ENCODE measurements at regions not wholly inside any gene's neighbourhood (a gene's known extent, or its start where the extent isn't known, plus 50 kb on each side); places are given as distances from the start of the nearest gene placed in this dataset.

DNA sequence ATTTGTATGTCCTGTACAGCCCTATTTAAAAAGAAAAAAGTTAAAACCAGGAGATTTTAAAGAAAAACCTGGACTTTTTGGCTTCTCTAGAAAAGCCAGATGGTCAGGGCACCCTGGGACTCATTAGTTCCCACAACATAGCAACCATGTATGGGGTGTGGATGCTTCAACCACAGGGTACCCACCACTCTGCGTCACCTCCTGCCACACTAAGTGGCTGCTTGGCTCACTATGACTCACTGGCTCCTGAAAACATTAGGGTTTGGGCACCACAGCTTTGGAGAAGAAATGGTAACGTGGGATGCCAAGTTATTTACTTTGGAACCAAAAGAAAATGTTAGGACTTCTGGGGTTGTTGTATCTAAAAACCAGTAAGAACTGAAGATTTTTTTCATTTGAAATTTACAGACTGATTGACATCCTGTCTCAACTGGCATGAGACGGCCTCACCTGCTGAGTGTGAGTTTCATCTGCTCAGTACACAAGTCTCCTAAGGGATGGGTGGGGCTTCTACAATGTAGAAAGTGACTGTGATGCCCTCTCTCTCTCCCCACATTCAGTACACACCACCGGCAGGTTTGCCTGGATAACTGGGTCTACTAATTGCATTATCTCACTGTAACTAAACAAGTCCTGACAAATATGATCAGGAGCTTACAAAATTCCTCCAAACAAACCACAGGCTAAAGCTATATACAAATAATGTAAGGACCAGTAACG, 103.9 kb downstream of the ESM1 start:
- Histone ChIP-seq H3K27ac (peak overlapping the region in 1 of 4 donors; percentile 63), H3K9me3 (no peaks in the 10 kb centered on the region), H3K36me3 (no peaks in the 10 kb centered on the region), H3K27me3 (peaks cover 0 to 38% (median 2%) of the 10 kb centered on the region in 4 donors), H3K4me3 (no peak overlapping the region), H3K4me1 (peaks cover 6 to 35% (median 7%) of the 10 kb centered on the region in 3 donors)
- intact Hi-C loops (cut with DNase I), result no loop called here
- TF ChIP-seq POLR2A (IDR thresholded peaks at IDR 0.05), result no peak
- TF ChIP-seq, protein P1, sequence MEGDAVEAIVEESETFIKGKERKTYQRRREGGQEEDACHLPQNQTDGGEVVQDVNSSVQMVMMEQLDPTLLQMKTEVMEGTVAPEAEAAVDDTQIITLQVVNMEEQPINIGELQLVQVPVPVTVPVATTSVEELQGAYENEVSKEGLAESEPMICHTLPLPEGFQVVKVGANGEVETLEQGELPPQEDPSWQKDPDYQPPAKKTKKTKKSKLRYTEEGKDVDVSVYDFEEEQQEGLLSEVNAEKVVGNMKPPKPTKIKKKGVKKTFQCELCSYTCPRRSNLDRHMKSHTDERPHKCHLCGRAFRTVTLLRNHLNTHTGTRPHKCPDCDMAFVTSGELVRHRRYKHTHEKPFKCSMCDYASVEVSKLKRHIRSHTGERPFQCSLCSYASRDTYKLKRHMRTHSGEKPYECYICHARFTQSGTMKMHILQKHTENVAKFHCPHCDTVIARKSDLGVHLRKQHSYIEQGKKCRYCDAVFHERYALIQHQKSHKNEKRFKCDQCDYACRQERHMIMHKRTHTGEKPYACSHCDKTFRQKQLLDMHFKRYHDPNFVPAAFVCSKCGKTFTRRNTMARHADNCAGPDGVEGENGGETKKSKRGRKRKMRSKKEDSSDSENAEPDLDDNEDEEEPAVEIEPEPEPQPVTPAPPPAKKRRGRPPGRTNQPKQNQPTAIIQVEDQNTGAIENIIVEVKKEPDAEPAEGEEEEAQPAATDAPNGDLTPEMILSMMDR (IDR thresholded peaks at IDR 0.05), result no peak
- 34 to 47% methylated on average over 5 of the region's 5 CpGs for WGBS, 2 donors
- DNase-seq, result no peak

DNA sequence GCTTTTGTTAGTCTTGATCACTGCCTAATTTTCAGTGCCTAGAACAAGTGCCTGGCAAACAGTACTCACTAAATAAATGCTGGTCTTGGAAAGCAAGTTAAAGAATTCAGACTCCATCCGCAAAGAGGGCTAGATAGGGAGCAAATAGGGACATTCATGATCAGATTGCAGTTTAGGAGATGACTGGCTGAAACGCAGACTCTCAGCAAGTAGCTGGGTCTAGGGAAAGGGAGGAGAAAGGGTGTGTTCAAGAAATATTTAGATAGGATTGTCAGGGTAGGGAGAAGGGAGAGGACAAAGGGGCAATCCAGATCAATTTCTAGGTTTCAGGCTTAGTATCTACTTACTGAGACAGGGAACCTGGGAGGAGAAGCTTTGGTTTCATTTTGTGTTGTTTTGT, 108.4 kb downstream of the ESM1 start:
- Histone ChIP-seq H3K36me3 (no peaks in the 10 kb centered on the region), H3K27me3 (no peaks in the 10 kb centered on the region), H3K4me1 (peaks cover 0 to 14% (median 4%) of the 10 kb centered on the region in 3 donors), H3K27ac (no peak overlapping the region), H3K4me3 (no peak overlapping the region), H3K9me3 (no peaks in the 10 kb centered on the region)
- TF ChIP-seq, protein P1 (IDR thresholded peaks at IDR 0.05), result no peak
- no peak for TF ChIP-seq POLR2A (IDR thresholded peaks at IDR 0.05)
- 89 to 93% methylated on average over 2 of the region's 2 CpGs for WGBS, 2 donors
- no peak for DNase-seq
- intact Hi-C loops (cut with DNase I), result no loop called here

DNA sequence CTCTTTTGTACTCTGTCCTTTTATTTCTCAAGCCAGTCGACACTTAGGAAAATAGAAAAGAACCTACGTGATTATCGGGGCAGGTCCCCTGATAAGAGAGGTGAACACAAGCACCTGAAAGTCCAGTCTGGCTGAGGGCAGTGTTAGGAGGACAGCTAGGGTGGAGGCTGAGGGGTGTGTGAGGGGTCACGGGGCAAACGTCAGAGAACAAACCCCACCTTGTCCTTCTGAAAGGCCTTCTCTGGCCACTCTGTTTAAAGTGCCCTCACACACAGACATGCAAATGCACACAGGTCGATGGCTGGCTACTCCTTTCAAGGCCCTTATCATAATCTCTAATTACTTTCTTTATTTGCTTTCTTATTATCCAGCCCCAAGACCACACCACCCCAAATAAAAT, 108.8 kb downstream of the ESM1 start:
- Histone ChIP-seq H3K4me1 (peaks cover 0 to 10% (median 4%) of the 10 kb centered on the region in 3 donors), H3K36me3 (no peaks in the 10 kb centered on the region), H3K27me3 (no peaks in the 10 kb centered on the region), H3K4me3 (no peak overlapping the region), H3K9me3 (no peaks in the 10 kb centered on the region), H3K27ac (no peak overlapping the region)
- 73 to 80% methylated on average over 5 of the region's 6 CpGs for WGBS, 2 donors
- intact Hi-C loops (cut with DNase I), result no loop called here
- TF ChIP-seq, protein P1 (IDR thresholded peaks at IDR 0.05), result no peak
- TF ChIP-seq POLR2A (IDR thresholded peaks at IDR 0.05), result no peak
- DNase-seq, result no peak

DNA sequence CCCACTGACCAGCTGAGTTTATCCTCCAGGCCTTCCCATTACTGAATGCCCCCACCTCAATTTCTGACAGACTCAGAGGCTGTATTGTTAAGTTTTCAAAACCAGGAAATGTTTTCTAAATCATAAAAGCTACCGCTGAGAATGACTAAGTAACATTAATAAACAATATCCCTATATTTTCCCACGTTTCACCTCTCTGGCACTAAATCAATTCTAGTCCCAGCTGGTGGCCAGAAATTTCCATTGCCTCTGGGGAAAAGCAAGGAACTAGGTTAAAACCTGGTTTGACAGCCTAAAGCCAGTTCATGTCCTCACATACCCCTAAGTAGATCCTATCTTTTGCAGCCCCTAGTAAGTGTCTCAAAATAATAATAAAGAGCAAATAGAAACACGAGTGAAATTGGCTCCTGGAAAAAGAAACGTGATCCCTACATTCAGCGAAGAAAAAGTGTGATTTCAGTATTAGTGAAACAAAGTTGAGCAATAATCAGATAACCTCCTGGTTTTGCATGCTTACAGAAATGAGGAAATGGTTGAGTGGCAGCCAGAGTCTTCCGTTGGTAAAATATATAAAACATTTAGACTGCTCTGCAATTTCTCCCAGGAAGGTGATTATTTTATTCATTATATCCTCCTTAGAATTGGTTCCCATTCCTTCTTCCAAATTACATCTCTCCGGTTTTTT, 110.9 kb downstream of the ESM1 start:
- Histone ChIP-seq H3K36me3 (no peaks in the 10 kb centered on the region), H3K4me3 (no peak overlapping the region), H3K27ac (no peak overlapping the region), H3K27me3 (no peaks in the 10 kb centered on the region), H3K4me1 (peaks cover 0 to 4% (median 4%) of the 10 kb centered on the region in 3 donors), H3K9me3 (no peaks in the 10 kb centered on the region)
- TF ChIP-seq, protein P1 (IDR thresholded peaks at IDR 0.05), result no peak
- TF ChIP-seq POLR2A (IDR thresholded peaks at IDR 0.05), result no peak
- no peak for DNase-seq
- 15 to 18% methylated on average over 7 of the region's 7 CpGs for WGBS, 2 donors
- intact Hi-C loops (cut with DNase I), result no loop called here

DNA sequence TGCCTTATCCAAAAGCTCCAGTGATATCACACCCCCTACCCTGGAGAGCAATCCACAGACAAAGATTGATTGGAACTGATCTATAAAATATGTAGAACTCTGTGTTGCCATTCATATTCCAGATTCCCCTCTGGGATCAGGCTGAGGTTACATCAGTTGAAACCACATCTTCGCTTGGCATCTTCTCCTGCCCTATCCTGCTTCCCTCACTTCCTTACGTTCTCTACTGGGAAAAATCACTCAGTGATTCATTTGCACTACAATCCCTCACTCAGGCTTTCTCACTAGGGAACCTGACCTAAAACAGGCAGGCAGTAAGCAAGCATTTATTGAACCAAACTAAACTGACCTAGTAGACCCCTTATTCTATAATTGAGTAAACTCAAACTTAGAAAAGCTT, 111.7 kb downstream of the ESM1 start:
- WGBS, 2 donors, result 85 to 93% methylated on average over 2 of the region's 2 CpGs
- no peak for TF ChIP-seq POLR2A (IDR thresholded peaks at IDR 0.05)
- TF ChIP-seq, protein P1 (IDR thresholded peaks at IDR 0.05), result no peak
- peaks cover 0 to 4% (median 4%) of the 10 kb centered on the region in 3 donors for H3K4me1 ChIP-seq

More for the DNA sequence above, 111.7 kb downstream of the ESM1 start:
- H3K4me3 ChIP-seq, result no peak overlapping the region
- no peak for DNase-seq
- intact Hi-C loops (cut with DNase I), result no loop called here
- no peaks in the 10 kb centered on the region for H3K36me3 ChIP-seq
- H3K27me3 ChIP-seq, result no peaks in the 10 kb centered on the region
- no peak overlapping the region for H3K27ac ChIP-seq
- no peaks in the 10 kb centered on the region for H3K9me3 ChIP-seq
